Epithelial cell of proximal tubule (primary cell): ENCODE measurements at regions not wholly inside any gene's neighbourhood (a gene's known extent, or its start where the extent isn't known, plus 50 kb on each side); places are given as distances from the start of the nearest gene placed in this dataset.

Experiments used
- DNase-seq: peaks from one replicate; pipeline ENCODE4 v3.0.0-alpha.2; 2011; ENCODE audit warnings: low read depth
- H3K4me3 ChIP-seq: 2 replicates; pipeline ENCODE4 v1.5.1; 2011; ENCODE audit warnings: low read depth, mild to moderate bottlenecking, low read length
- TF ChIP-seq, protein P1 (sequence below): conservative IDR thresholded peaks from 2 replicates; pipeline ENCODE4 v1.5.1; 2012; ENCODE audit warnings: low read depth, mild to moderate bottlenecking, low read length

DNA sequence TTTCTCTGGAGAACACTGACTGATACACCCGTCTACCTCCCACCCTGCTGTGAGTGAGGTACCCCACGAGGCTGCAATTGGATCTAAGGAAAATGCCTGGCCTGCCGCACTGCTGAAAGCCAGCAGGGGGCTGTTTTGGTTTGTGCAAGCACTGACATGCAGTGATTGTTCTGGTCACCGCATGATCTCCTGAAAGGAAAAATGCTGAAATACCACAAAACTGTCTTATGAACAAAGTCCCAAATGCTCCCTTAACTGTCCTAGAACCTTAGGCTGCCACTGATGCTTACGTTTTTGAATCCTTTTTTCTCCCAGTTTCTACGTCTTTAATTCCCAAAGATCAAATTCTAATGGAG lies 132.7 kb downstream of the JCAD start:
- TF ChIP-seq, protein P1, sequence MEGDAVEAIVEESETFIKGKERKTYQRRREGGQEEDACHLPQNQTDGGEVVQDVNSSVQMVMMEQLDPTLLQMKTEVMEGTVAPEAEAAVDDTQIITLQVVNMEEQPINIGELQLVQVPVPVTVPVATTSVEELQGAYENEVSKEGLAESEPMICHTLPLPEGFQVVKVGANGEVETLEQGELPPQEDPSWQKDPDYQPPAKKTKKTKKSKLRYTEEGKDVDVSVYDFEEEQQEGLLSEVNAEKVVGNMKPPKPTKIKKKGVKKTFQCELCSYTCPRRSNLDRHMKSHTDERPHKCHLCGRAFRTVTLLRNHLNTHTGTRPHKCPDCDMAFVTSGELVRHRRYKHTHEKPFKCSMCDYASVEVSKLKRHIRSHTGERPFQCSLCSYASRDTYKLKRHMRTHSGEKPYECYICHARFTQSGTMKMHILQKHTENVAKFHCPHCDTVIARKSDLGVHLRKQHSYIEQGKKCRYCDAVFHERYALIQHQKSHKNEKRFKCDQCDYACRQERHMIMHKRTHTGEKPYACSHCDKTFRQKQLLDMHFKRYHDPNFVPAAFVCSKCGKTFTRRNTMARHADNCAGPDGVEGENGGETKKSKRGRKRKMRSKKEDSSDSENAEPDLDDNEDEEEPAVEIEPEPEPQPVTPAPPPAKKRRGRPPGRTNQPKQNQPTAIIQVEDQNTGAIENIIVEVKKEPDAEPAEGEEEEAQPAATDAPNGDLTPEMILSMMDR: peak; percentile 84
- DNase-seq: no peak
- no peak overlapping the region for H3K4me3 ChIP-seq

DNA sequence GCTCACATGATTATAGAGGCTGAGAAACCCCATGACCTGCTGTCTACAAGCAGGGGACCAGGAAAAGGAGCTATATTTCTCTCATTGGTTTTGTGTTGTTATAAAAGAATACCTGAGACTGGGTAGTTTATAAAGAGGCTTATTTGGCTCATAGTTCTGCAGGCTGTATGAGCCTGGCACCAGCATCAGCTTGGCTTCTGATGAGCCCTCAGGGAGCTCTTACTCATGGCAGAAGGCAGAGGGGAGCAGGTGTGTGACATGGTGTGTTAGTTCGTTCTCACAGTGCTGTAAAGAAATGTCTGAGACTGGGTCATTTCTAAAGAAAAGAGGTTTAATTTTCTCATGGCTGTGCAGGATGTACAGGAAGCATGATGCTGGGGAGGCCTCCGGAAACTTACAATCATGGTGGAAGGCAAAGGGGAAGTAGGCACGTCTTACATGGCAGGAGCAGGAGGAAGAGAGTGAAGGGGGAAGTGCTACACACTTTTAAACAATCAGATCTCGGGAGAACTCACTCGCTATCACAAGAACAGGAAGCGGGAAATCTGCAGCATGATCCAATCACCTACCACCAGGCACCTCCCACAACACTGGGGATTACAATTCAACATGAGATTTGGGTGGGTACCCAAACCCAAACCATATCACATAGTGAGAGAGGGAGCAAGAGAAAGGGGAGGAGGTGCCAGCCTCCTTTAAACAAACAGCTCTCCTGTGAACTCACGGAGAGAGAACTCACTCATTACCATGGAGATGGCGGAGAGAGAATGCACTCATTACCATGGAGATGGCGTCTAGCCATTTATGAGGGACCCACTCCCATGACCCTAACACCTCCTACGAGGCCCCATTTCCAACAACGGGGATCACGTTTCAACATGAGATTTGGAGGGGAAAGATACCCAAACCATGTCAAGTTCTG lies 133.4 kb downstream of the JCAD start:
- no peak overlapping the region for H3K4me3 ChIP-seq
- TF ChIP-seq, protein P1: no peak
- no peak for DNase-seq

- no peak for DNase-seq
- no peak overlapping the region for H3K4me3 ChIP-seq
- TF ChIP-seq, protein P1: no peak
Observed at GRCh38 chr10:29924436-29924835, 134.9 kb downstream of the JCAD start.

DNA sequence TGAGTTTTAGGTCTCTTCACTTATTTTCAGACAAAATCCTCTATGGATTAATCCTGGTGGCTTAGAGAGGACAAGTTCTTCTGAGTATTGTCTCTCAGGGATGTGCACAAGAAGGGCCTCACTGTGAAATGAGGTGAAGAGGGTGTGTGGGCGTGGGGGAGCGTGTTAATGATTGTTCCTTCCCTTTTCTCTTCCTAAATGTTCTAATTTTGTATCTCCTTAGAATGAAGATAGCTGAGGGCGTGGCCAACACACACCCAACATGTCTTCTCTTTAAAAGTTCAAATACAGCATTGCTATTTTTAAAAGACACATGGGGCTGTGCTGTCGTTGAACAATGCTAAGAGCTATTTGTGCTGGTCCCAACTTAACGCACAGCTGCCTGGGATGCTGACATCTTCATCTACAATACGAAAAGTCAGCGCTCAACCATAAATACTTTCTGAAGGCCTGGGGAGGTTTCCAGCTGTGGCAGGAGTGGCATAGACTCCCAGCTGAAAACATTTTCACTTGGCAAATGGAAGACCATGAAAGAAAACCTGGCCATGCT lies 135.9 kb downstream of the JCAD start:
- TF ChIP-seq, protein P1: no peak
- no peak overlapping the region for H3K4me3 ChIP-seq
- no peak for DNase-seq

DNA sequence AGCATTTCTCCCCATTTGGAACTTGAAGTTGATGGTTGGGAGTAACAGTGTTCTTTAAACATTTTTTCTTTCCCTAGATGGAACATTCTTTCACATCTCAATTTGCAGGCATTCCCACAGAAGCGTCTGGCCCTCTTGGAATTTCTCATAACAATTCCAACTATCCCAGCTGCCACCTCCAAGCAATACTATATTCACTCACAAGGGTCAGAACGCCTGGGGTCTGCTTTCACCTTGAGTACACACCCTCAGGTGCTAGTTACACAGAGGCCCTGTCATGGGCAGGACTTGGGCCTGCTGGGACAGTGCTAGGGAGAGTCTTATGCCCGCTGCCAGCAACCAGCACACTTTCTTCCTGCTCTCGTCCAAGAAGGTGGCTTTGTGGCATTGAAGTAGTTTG lies 136.5 kb downstream of the JCAD start:
- no peak overlapping the region for H3K4me3 ChIP-seq
- DNase-seq: no peak
- TF ChIP-seq, protein P1: no peak

GRCh38 chr10:29922226-29922625 lies 137.2 kb downstream of the JCAD start:
- DNase-seq: no peak
- H3K4me3 ChIP-seq: no peak overlapping the region
- TF ChIP-seq, protein P1: no peak

- TF ChIP-seq, protein P1: no peak
- no peak for DNase-seq
- H3K4me3 ChIP-seq: no peak overlapping the region
Observed at GRCh38 chr10:29921071-29921446, 138.3 kb downstream of the JCAD start.
